PFSK-1 (cell line): ENCODE measurements at regions not wholly inside any gene's neighbourhood (a gene's known extent, or its start where the extent isn't known, plus 50 kb on each side); places are given as distances from the start of the nearest gene placed in this dataset.

Source experiments
- POLR2AphosphoS5 ChIP-seq: IDR thresholded peaks from 2 replicates; pipeline ENCODE4 v1.6.1; 2012; ENCODE audit warnings: low read depth, mild to moderate bottlenecking, control low read depth, low read length, moderate library complexity
- TF ChIP-seq, protein P1 (sequence below), 2 experiments: IDR thresholded peaks; 2 replicates each; pipeline versions ENCODE4 v1.6.1 to v1.8.0; 2011 to 2012; ENCODE audit warnings: low read depth in 2 of 2, low read length in 2 of 2, control low read depth in 1 of 2, inconsistent platforms in 1 of 2, mild to moderate bottlenecking in 1 of 2, moderate library complexity in 1 of 2; ENCODE audit not compliant: insufficient read depth in 1 of 2

DNA sequence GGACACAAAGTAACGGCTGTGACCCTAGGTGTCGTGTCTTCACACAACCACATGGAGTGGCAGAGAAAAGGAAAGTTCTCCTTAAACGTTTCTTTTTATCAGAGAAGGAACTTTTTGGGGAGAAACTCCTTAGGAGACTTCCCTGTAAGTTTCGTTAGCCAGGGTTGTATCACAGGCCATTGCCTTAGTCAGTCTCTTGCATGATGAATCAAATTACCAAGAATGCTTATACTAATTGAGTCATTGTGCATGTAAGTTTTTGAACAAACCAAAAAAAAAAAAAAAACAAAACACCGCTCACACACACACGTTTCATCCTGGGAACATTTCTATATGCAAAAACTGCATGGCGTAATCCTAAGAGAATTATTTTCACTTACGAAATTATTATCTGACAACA, 150.4 kb upstream of the SATB1 start:
- TF ChIP-seq POLR2AphosphoS5: no peak
- TF ChIP-seq, protein P1, sequence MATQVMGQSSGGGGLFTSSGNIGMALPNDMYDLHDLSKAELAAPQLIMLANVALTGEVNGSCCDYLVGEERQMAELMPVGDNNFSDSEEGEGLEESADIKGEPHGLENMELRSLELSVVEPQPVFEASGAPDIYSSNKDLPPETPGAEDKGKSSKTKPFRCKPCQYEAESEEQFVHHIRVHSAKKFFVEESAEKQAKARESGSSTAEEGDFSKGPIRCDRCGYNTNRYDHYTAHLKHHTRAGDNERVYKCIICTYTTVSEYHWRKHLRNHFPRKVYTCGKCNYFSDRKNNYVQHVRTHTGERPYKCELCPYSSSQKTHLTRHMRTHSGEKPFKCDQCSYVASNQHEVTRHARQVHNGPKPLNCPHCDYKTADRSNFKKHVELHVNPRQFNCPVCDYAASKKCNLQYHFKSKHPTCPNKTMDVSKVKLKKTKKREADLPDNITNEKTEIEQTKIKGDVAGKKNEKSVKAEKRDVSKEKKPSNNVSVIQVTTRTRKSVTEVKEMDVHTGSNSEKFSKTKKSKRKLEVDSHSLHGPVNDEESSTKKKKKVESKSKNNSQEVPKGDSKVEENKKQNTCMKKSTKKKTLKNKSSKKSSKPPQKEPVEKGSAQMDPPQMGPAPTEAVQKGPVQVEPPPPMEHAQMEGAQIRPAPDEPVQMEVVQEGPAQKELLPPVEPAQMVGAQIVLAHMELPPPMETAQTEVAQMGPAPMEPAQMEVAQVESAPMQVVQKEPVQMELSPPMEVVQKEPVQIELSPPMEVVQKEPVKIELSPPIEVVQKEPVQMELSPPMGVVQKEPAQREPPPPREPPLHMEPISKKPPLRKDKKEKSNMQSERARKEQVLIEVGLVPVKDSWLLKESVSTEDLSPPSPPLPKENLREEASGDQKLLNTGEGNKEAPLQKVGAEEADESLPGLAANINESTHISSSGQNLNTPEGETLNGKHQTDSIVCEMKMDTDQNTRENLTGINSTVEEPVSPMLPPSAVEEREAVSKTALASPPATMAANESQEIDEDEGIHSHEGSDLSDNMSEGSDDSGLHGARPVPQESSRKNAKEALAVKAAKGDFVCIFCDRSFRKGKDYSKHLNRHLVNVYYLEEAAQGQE (IDR thresholded peaks at IDR 0.05; ENCODE audit: insufficient read depth in 1 of 2, low read depth in 2 of 2, low read length in 2 of 2): no peak
